CD14-positive monocyte (primary cell): ENCODE measurements at regions not wholly inside any gene's neighbourhood (a gene's known extent, or its start where the extent isn't known, plus 50 kb on each side); places are given as distances from the start of the nearest gene placed in this dataset.

Experiments used
- DNase-seq, 3 donors: peaks; one replicate each; pipeline ENCODE4 v3.0.0-alpha.2; 2011 to 2022
- H2AFZ ChIP-seq: 2 replicates; pipeline ENCODE4 v1.6.0; 2012; ENCODE audit warnings: mild to moderate bottlenecking, low read depth, low read length, inconsistent platforms; ENCODE audit not compliant: insufficient read depth, poor library complexity, severe bottlenecking
- H3K27ac ChIP-seq, 2 donors: 1 replicate in 1 of 2; 2 replicates in 1 of 2; pipeline ENCODE4 v1.5.1; 2012 to 2013; ENCODE audit warnings: low read length in 2 of 2, control low read depth in 1 of 2, inconsistent platforms in 1 of 2, low read depth in 1 of 2, mild to moderate bottlenecking in 1 of 2
- H3K27me3 ChIP-seq, 2 donors: one replicate each; pipeline versions ENCODE4 v1.6.0 to v1.6.1; 2011 to 2013; ENCODE audit warnings: low read length in 2 of 2; ENCODE audit not compliant: control insufficient read depth in 2 of 2, insufficient read depth in 2 of 2
- H3K36me3 ChIP-seq, 2 donors: replicated peaks in 1 of 2; 1 replicate in 1 of 2; 2 replicates in 1 of 2; pipeline versions ENCODE4 v1.5.1 to v1.6.1; 2012 to 2013; ENCODE audit warnings: low read length in 2 of 2, control low read depth in 1 of 2, inconsistent platforms in 1 of 2, mild to moderate bottlenecking in 1 of 2; ENCODE audit not compliant: insufficient read depth in 2 of 2, control insufficient read depth in 1 of 2
- H3K4me1 ChIP-seq, 2 donors: 1 replicate in 1 of 2; 2 replicates in 1 of 2; pipeline versions ENCODE4 v1.5.1 to v1.6.1; 2012 to 2013; ENCODE audit warnings: low read length in 2 of 2, control low read depth in 1 of 2, inconsistent platforms in 1 of 2, mild to moderate bottlenecking in 1 of 2, moderate library complexity in 1 of 2; ENCODE audit not compliant: insufficient read depth in 2 of 2, control insufficient read depth in 1 of 2
- H3K4me2 ChIP-seq: replicated peaks from 2 replicates; pipeline ENCODE3; 2012; ENCODE audit warnings: low read length, moderate library complexity, mild to moderate bottlenecking; ENCODE audit not compliant: poor library complexity, severe bottlenecking; ENCODE audit errors: extremely low read depth
- H3K4me3 ChIP-seq, 3 experiments: fragments of 200-600 bp in 1 of 3; sonication (generic) in 1 of 3; replicated peaks in 1 of 3; 1 replicate in 2 of 3; 2 replicates in 1 of 3; pipeline ENCODE4 v1.5.1; 2011 to 2013; ENCODE audit warnings: low read length in 3 of 3, mild to moderate bottlenecking in 3 of 3, control low read depth in 2 of 3, low read depth in 2 of 3, inconsistent platforms in 1 of 3, moderate library complexity in 1 of 3
- H3K79me2 ChIP-seq: 2 replicates; pipeline ENCODE4 v1.6.0; 2012; ENCODE audit warnings: mild to moderate bottlenecking, control low read depth, inconsistent platforms, low read length, moderate library complexity; ENCODE audit not compliant: insufficient read depth
- H3K9ac ChIP-seq: 2 replicates; pipeline ENCODE4 v1.6.0; 2017; ENCODE audit warnings: low read length, mild to moderate bottlenecking; ENCODE audit not compliant: insufficient read depth, poor library complexity, severe bottlenecking
- H3K9me3 ChIP-seq, 2 donors: replicated peaks in 1 of 2; 1 replicate in 1 of 2; 2 replicates in 1 of 2; pipeline versions ENCODE4 v1.5.1 to v1.6.1; 2012 to 2013; ENCODE audit warnings: low read length in 2 of 2, control low read depth in 1 of 2; ENCODE audit not compliant: control insufficient read depth in 1 of 2, insufficient read depth in 1 of 2
- H4K20me1 ChIP-seq: 2 replicates; pipeline ENCODE4 v1.6.0; 2012; ENCODE audit warnings: mild to moderate bottlenecking, low read length, control low read depth, moderate library complexity; ENCODE audit not compliant: insufficient read depth
- H3K27ac Mint-ChIP-seq, 7 donors: one replicate each; pipeline ENCODE4 v1.8.0; 2020; ENCODE audit warnings: mild to moderate bottlenecking in 7 of 7, mixed read lengths in 7 of 7, moderate library complexity in 6 of 7, inconsistent platforms in 2 of 7
- H3K27me3 Mint-ChIP-seq, 3 donors: one replicate each; pipeline ENCODE4 v1.8.0; 2021 to 2022; ENCODE audit warnings: low read depth in 3 of 3, mild to moderate bottlenecking in 3 of 3, mixed read lengths in 3 of 3, moderate library complexity in 3 of 3, inconsistent platforms in 1 of 3
- H3K36me3 Mint-ChIP-seq, 2 donors: one replicate each; pipeline ENCODE4 v1.8.0; 2020; ENCODE audit warnings: mixed read lengths in 2 of 2, inconsistent platforms in 1 of 2, mild to moderate bottlenecking in 1 of 2
- H3K4me1 Mint-ChIP-seq: one replicate; pipeline ENCODE4 v1.8.0; 2020; ENCODE audit warnings: mild to moderate bottlenecking, mixed read lengths
- H3K4me3 Mint-ChIP-seq, 2 donors: one replicate each; pipeline ENCODE4 v1.8.0; 2020; ENCODE audit warnings: mild to moderate bottlenecking in 2 of 2, mixed read lengths in 2 of 2, moderate library complexity in 1 of 2
- H3K9me3 Mint-ChIP-seq, 7 donors: one replicate each; pipeline ENCODE4 v1.8.0; 2020 to 2022; ENCODE audit warnings: mixed read lengths in 7 of 7, mild to moderate bottlenecking in 6 of 7, moderate library complexity in 6 of 7, inconsistent platforms in 2 of 7
- CTCF ChIP-seq: fragments of 200-600 bp; IDR thresholded peaks from one replicate; pipeline ENCODE4 v1.8.0; 2022; ENCODE audit warnings: antibody characterized with exemption, mild to moderate bottlenecking
- WGBS: methylation state at CpG from one replicate; pipeline ENCODE4 v1.1.5; 2013; ENCODE audit warnings: missing lambda C conversion rate; ENCODE audit not compliant: insufficient coverage; 5-methylcytosine and 5-hydroxymethylcytosine counted together
- intact Hi-C, 2 donors: fragments of 100-400 bp; cut with micrococcal nuclease; formaldehyde crosslinking; loops; one replicate each; pipeline versions ENCODE4 v1.15.0 to v1.15.1; 2023

- Histone ChIP-seq H3K27me3 (no peaks in the 10 kb centered on the region), H4K20me1 (no peaks in the 10 kb centered on the region), H3K9me3 (no peaks in the 10 kb centered on the region), H3K9ac (no peak overlapping the region), H3K4me3 (no peak overlapping the region), H3K27ac (no peak overlapping the region), H3K4me1 (no peaks in the 10 kb centered on the region), H2AFZ (no peak overlapping the region), H3K36me3 (no peaks in the 10 kb centered on the region), H3K79me2 (no peaks in the 10 kb centered on the region), H3K4me2 (no peak overlapping the region)
- WGBS = no CpG with 5 or more reads among the region's 2 CpGs
- no peak for TF ChIP-seq CTCF
- Mint-ChIP-seq H3K36me3 (no peaks in the 10 kb centered on the region), H3K27ac (no peak overlapping the region), H3K9me3 (peaks cover 0 to 4% (median 0%) of the 10 kb centered on the region in 7 donors), H3K4me1 (no peaks in the 10 kb centered on the region), H3K4me3 (no peak overlapping the region), H3K27me3 (no peaks in the 10 kb centered on the region)
- no peak for DNase-seq
- intact Hi-C loops = no loop called here
Measured at GRCh38 chr13:65629926-65630325, 1600.2 kb downstream of the PCDH9 start.

- no peak for DNase-seq
- Histone ChIP-seq H3K79me2 (no peaks in the 10 kb centered on the region), H4K20me1 (no peaks in the 10 kb centered on the region), H3K27me3 (no peaks in the 10 kb centered on the region), H3K4me2 (no peak overlapping the region), H3K4me3 (no peak overlapping the region), H3K9ac (no peak overlapping the region), H3K4me1 (no peaks in the 10 kb centered on the region), H3K36me3 (no peaks in the 10 kb centered on the region), H2AFZ (no peak overlapping the region), H3K9me3 (no peaks in the 10 kb centered on the region), H3K27ac (no peak overlapping the region)
- H3K4me1 Mint-ChIP-seq = no peaks in the 10 kb centered on the region
- 100% methylated on average over 3 of the region's 3 CpGs for WGBS
- peaks cover 0 to 6% (median 2%) of the 10 kb centered on the region in 7 donors for H3K9me3 Mint-ChIP-seq
- TF ChIP-seq CTCF = no peak
- H3K27ac Mint-ChIP-seq = no peak overlapping the region
- H3K36me3 Mint-ChIP-seq = no peaks in the 10 kb centered on the region
- no peaks in the 10 kb centered on the region for H3K27me3 Mint-ChIP-seq
- intact Hi-C loops = no loop called here
- no peak overlapping the region for H3K4me3 Mint-ChIP-seq
Measured at GRCh38 chr13:65623148-65623547, 1607.0 kb downstream of the PCDH9 start.
